IPS-NIHi11 (cell line): ENCODE measurements at regions not wholly inside any gene's neighbourhood (a gene's known extent, or its start where the extent isn't known, plus 50 kb on each side); places are given as distances from the start of the nearest gene placed in this dataset.

Source experiments
- DNase-seq: peaks from one replicate; pipeline ENCODE4 v3.0.0; 2012; ENCODE audit warnings: mixed read lengths, low spot score

- no peak for DNase-seq
These were observed 242.7 kb downstream of the BCOR start for GRCh38 chrX:39854772-39855747.

GRCh38 chrX:39855748-39856129 lies 242.0 kb downstream of the BCOR start:
- DNase-seq: peak; percentile 48

GRCh38 chrX:39856472-39857121 lies 241.2 kb downstream of the BCOR start:
- no peak for DNase-seq

GRCh38 chrX:39857780-39858179 lies 240.0 kb downstream of the BCOR start:
- no peak for DNase-seq

- DNase-seq: peak; percentile 49
These were observed 237.5 kb downstream of the BCOR start for GRCh38 chrX:39859991-39860861.

- DNase-seq: no peak
These were observed 234.8 kb downstream of the BCOR start for GRCh38 chrX:39862963-39863362.

- no peak for DNase-seq
These were observed 231.5 kb downstream of the BCOR start for GRCh38 chrX:39866229-39866628.

- DNase-seq: no peak
These were observed 227.7 kb downstream of the BCOR start for GRCh38 chrX:39869846-39870601.

- no peak for DNase-seq
These were observed 226.1 kb downstream of the BCOR start for GRCh38 chrX:39871648-39872047.

GRCh38 chrX:39873117-39873516 lies 224.6 kb downstream of the BCOR start:
- DNase-seq: no peak

- no peak for DNase-seq
These were observed 223.4 kb downstream of the BCOR start for GRCh38 chrX:39874202-39874816.

GRCh38 chrX:39875834-39876628 lies 221.7 kb downstream of the BCOR start:
- DNase-seq: no peak

- DNase-seq: peak; percentile 39
These were observed 219.9 kb downstream of the BCOR start for GRCh38 chrX:39877905-39878304.

GRCh38 chrX:39883666-39884065 lies 214.1 kb downstream of the BCOR start:
- DNase-seq: no peak

- no peak for DNase-seq
These were observed 211.5 kb downstream of the BCOR start for GRCh38 chrX:39886282-39886681.

- DNase-seq: no peak
These were observed 209.0 kb downstream of the BCOR start for GRCh38 chrX:39888730-39889129.

GRCh38 chrX:39889704-39890103 lies 208.1 kb downstream of the BCOR start:
- DNase-seq: no peak

GRCh38 chrX:39890807-39891206 lies 207.0 kb downstream of the BCOR start:
- DNase-seq: no peak

GRCh38 chrX:39891781-39892180 lies 206.0 kb downstream of the BCOR start:
- DNase-seq: no peak
